Small intestine (tissue), 7 donors: ENCODE measurements at regions not wholly inside any gene's neighbourhood (a gene's known extent, or its start where the extent isn't known, plus 50 kb on each side); places are given as distances from the start of the nearest gene placed in this dataset.
A peak's percentile ranks its signal among the peaks of the same experiment; 100 is the strongest.

Experiments
- DNase-seq, 2 donors: peaks; one replicate each; pipeline versions ENCODE4 v3.0.0 to v3.0.0-alpha.2; 2013
- FAIRE-seq: peaks from 2 replicates; lab custom pipeline; 2012; peaks lifted over from hg19 to GRCh38; lab: Jason Lieb, UNC
- H3K27ac ChIP-seq, 3 donors: one replicate each; pipeline ENCODE4 v1.5.1; 2013; ENCODE audit warnings: low read length in 2 of 3, mild to moderate bottlenecking in 2 of 3, control low read depth in 1 of 3, inconsistent platforms in 1 of 3, low read depth in 1 of 3, moderate library complexity in 1 of 3
- H3K27me3 ChIP-seq, 3 donors: one replicate each; pipeline ENCODE4 v1.6.1; 2013; ENCODE audit warnings: low read length in 3 of 3, inconsistent platforms in 1 of 3; ENCODE audit not compliant: control insufficient read depth in 3 of 3, insufficient read depth in 3 of 3
- H3K36me3 ChIP-seq, 3 donors: one replicate each; pipeline ENCODE4 v1.6.1; 2013; ENCODE audit warnings: low read length in 3 of 3, inconsistent platforms in 1 of 3, low read depth in 1 of 3, mild to moderate bottlenecking in 1 of 3, moderate library complexity in 1 of 3; ENCODE audit not compliant: control insufficient read depth in 3 of 3, insufficient read depth in 2 of 3
- H3K4me1 ChIP-seq, 3 donors: one replicate each; pipeline ENCODE4 v1.6.1; 2013; ENCODE audit warnings: low read length in 2 of 3, inconsistent platforms in 1 of 3, low read depth in 1 of 3, mild to moderate bottlenecking in 1 of 3, moderate library complexity in 1 of 3; ENCODE audit not compliant: control insufficient read depth in 3 of 3, insufficient read depth in 2 of 3
- H3K4me3 ChIP-seq, 3 donors: one replicate each; pipeline ENCODE4 v1.5.1; 2013; ENCODE audit warnings: low read length in 3 of 3, control low read depth in 1 of 3, inconsistent platforms in 1 of 3, low read depth in 1 of 3, mild to moderate bottlenecking in 1 of 3, moderate library complexity in 1 of 3
- H3K9me3 ChIP-seq, 2 donors: one replicate each; pipeline ENCODE4 v1.6.1; 2013; ENCODE audit warnings: low read depth in 1 of 2, low read length in 1 of 2; ENCODE audit not compliant: control insufficient read depth in 2 of 2, insufficient read depth in 1 of 2
- WGBS, 3 donors: extraction: QIAGEN DNeasy Blood & Tissue Kit; methylation state at CpG; one replicate each; pipeline ENCODE4 v1.1.7; 2013; 5-methylcytosine and 5-hydroxymethylcytosine counted together
- donor health status: healthy with polysubstance abuse.
- donor health status: control.
- donor health status: control.
- donor health status: Bipolar disorder and iron deficiency.
- donor health status: healthy.

DNA sequence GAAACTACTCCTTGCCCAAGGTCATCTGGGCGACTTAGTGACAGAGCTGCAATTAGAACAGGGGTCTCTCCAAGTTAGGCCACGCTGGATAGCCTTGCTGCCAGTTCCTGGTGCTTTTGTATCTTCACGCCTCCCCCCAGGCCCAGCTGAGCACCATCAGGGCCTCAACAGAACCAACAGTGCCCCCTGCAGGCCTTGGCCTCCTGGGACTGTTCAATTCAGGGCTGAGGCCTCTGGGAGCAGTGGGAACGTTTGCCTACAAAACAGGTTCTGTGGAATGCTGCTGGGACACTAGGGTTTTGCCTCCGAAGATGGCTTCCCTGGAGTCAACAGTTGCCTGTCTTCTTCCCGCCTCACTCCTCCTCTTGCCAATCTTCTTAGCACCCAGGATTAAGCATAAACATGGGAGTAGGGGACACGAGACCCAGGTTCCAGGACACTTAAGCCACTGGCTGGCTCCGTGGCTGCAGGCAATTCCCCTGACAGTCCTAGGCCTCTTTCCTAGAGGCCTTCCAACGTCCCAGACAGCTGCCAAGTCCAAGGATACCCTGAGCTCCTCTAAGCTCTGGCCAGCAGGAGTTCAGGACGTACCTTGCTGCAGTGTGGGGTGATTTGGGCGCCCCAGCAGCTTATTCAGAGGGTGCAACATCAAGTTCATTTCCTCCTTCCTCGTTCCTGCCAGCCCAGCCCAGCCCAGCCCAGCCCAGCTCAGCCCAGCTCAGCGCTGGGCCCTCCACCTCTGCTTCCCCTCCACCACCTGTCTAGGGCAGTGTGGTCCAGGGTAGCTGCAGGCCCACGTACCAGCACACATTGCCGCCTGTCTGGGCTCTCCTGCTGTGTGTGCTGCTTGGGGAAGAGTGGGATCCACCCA, 246.6 kb upstream of the RPL38 start:
- no peak overlapping the region for H3K4me3 ChIP-seq
- H3K4me1 ChIP-seq = peaks cover 0 to 3% (median 0%) of the 10 kb centered on the region in 3 donors
- H3K36me3 ChIP-seq = no peaks in the 10 kb centered on the region
- peaks cover 0 to 23% (median under 1%) of the 10 kb centered on the region in 3 donors for H3K27me3 ChIP-seq
- DNase-seq = peak; percentile 35 to 55
- no peak for FAIRE-seq
- H3K9me3 ChIP-seq = peaks cover 0 to 9% of the 10 kb centered on the region in 2 donors
- peak overlapping the region in 1 of 3 donors; percentile 56 for H3K27ac ChIP-seq
- WGBS, 3 donors = 36 to 53% (median 51%) methylated on average over 15 of the region's 15 CpGs

- Histone ChIP-seq H3K27ac (no peak overlapping the region), H3K4me3 (no peak overlapping the region), H3K9me3 (peaks cover 0 to 9% of the 10 kb centered on the region in 2 donors), H3K36me3 (no peaks in the 10 kb centered on the region), H3K27me3 (peaks cover 0 to 16% (median 0%) of the 10 kb centered on the region in 3 donors), H3K4me1 (peaks cover 0 to 3% (median 0%) of the 10 kb centered on the region in 3 donors)
- 8 to 48% (median 33%) methylated on average over 6 of the region's 6 CpGs for WGBS, 3 donors
- FAIRE-seq (no peak), DNase-seq (peak in 1 of 2 donors; percentile 48)
These were observed 245.9 kb upstream of the RPL38 start for GRCh38 chr17:73957564-73957963.

DNA sequence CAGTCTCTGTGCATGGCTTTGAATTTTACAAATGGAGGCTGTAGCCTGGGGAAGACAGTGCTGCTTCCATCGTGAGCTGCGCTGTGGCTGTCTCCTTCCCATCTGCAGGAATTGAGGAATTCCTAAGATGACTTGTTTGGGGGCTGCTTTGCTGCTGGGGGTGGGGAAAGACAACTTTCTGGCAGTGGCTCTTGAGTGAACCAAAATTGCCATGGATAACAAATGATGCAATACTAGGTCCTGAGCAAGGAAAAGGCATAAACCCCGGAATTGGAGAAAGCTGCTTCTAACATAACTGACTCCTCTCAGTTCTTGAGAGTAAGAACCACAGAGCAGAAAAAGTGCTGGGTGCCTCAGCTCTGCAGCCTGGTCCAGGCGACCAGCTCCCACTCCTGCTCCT, 245.0 kb upstream of the RPL38 start:
- Histone ChIP-seq H3K27ac (no peak overlapping the region), H3K9me3 (peaks cover 0 to 9% of the 10 kb centered on the region in 2 donors), H3K4me3 (no peak overlapping the region), H3K36me3 (no peaks in the 10 kb centered on the region), H3K4me1 (peaks cover 0 to 3% (median 0%) of the 10 kb centered on the region in 3 donors), H3K27me3 (peaks cover 0 to 10% (median 0%) of the 10 kb centered on the region in 3 donors)
- FAIRE-seq (no peak), DNase-seq (no peak)
- WGBS, 3 donors = 70 to 82% (median 73%) methylated on average over 4 of the region's 4 CpGs

- Histone ChIP-seq H3K4me1 (peaks cover 0 to 3% (median 0%) of the 10 kb centered on the region in 3 donors), H3K27ac (no peak overlapping the region), H3K36me3 (no peaks in the 10 kb centered on the region), H3K27me3 (peaks cover 0 to 10% (median 0%) of the 10 kb centered on the region in 3 donors), H3K4me3 (no peak overlapping the region), H3K9me3 (peaks cover 0 to 9% of the 10 kb centered on the region in 2 donors)
- FAIRE-seq (no peak), DNase-seq (no peak)
These were observed 243.0 kb upstream of the RPL38 start for GRCh38 chr17:73960469-73960868.

DNA sequence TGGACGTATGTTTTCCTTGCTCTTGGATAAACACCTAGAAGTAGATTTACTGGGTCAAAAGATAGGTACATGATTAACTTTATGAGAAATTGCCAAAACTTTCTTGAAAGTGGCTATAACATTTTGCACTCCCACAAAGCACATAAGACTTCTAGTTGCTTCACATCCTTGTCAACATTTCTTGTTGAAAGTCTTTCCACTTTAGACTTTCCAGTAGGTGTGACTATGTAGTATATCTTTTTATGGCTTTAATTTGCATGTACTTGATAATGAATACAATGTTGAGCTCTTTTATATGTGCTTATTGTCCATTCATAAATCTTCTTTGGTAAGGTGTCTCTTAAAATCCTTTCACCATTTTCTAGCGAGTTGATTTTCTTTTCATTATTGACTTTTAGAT, 241.2 kb upstream of the RPL38 start:
- WGBS, 3 donors = 20 to 34% (median 25%) methylated on average over 2 of the region's 2 CpGs
- Histone ChIP-seq H3K27me3 (peaks cover 0 to 7% (median under 1%) of the 10 kb centered on the region in 3 donors), H3K36me3 (no peaks in the 10 kb centered on the region), H3K27ac (no peak overlapping the region), H3K9me3 (peaks cover 0 to 9% of the 10 kb centered on the region in 2 donors), H3K4me1 (no peaks in the 10 kb centered on the region), H3K4me3 (no peak overlapping the region)
- peak in 1 of 2 donors; percentile 34 for DNase-seq
- no peak for FAIRE-seq

GRCh38 chr17:73968680-73969079, 234.8 kb upstream of the RPL38 start:
- DNase-seq (no peak), FAIRE-seq (no peak)
- Histone ChIP-seq H3K9me3 (no peaks in the 10 kb centered on the region), H3K4me1 (no peaks in the 10 kb centered on the region), H3K36me3 (no peaks in the 10 kb centered on the region), H3K27ac (no peak overlapping the region), H3K4me3 (no peak overlapping the region), H3K27me3 (peaks cover 0 to 6% (median 4%) of the 10 kb centered on the region in 3 donors)
- 59 to 70% (median 66%) methylated on average over 3 of the region's 3 CpGs for WGBS, 3 donors

DNA sequence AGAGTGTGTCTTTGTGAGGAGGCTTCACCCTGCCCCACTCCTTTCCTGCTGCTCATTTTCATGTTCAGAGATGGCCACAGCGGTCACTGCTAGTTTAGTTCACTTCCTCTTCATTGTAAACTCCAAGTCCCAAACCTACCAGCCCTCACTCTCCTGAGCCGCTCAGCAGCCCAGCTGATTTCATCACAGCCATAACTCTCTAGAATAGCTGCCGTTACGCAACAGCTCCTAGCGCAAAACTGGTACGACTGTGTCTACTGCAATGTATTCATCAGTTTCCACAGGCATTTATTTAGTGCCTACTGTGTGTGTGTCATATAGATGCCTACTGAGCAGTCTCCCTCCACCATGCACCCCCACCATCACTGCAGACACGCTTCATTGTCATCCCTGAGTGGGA, 233.5 kb upstream of the RPL38 start:
- FAIRE-seq (no peak), DNase-seq (no peak)
- 48 to 63% (median 63%) methylated on average over 7 of the region's 7 CpGs for WGBS, 3 donors
- H3K4me1 ChIP-seq = no peaks in the 10 kb centered on the region
- H3K9me3 ChIP-seq = no peaks in the 10 kb centered on the region
- no peak overlapping the region for H3K27ac ChIP-seq
- no peak overlapping the region for H3K4me3 ChIP-seq
- H3K27me3 ChIP-seq = peaks cover 0 to 6% (median 4%) of the 10 kb centered on the region in 3 donors
- no peaks in the 10 kb centered on the region for H3K36me3 ChIP-seq

GRCh38 chr17:73971127-73971526, 232.4 kb upstream of the RPL38 start:
- whole genome bisulfite sequencing, 3 donors = 65 to 69% (median 68%) methylated on average over 4 of the region's 4 CpGs
- FAIRE-seq (no peak), DNase-seq (no peak)
- Histone ChIP-seq H3K4me1 (no peaks in the 10 kb centered on the region), H3K27me3 (peaks cover 0 to 6% (median 4%) of the 10 kb centered on the region in 3 donors), H3K4me3 (no peak overlapping the region), H3K36me3 (no peaks in the 10 kb centered on the region), H3K27ac (no peak overlapping the region), H3K9me3 (no peaks in the 10 kb centered on the region)
